Spleen (tissue), 7 donors: ENCODE measurements at regions not wholly inside any gene's neighbourhood (a gene's known extent, or its start where the extent isn't known, plus 50 kb on each side); places are given as distances from the start of the nearest gene placed in this dataset.

Experiments
- POLR2A ChIP-seq, 3 donors: fragments of 450-650 bp; IDR thresholded peaks; one replicate each; pipeline ENCODE4 v1.5.1; 2017; ENCODE audit warnings: antibody characterized with exemption in 3 of 3, mild to moderate bottlenecking in 1 of 3
- TF ChIP-seq, protein P1 (sequence below), 11 experiments: fragments of 200-600 bp in 7 of 11; fragments of 450-650 bp in 4 of 11; sonication (generic) in 4 of 11; IDR thresholded peaks in 8 of 11; conservative IDR thresholded peaks in 3 of 11; 1 replicate in 7 of 11; 2 replicates in 4 of 11; pipeline versions ENCODE4 v1.4.0 to v1.8.0; 2016 to 2021; ENCODE audit warnings: antibody characterized with exemption in 11 of 11, inconsistent platforms in 4 of 11, mild to moderate bottlenecking in 1 of 11
- donor health status: DM: no; HTN: no; CAD: no; lungs with moderate emphysema.
- donor health status: DM: no; HTN: no; CAD: no.
- donor health status: DM: no; HTN: no; CAD: no.

DNA sequence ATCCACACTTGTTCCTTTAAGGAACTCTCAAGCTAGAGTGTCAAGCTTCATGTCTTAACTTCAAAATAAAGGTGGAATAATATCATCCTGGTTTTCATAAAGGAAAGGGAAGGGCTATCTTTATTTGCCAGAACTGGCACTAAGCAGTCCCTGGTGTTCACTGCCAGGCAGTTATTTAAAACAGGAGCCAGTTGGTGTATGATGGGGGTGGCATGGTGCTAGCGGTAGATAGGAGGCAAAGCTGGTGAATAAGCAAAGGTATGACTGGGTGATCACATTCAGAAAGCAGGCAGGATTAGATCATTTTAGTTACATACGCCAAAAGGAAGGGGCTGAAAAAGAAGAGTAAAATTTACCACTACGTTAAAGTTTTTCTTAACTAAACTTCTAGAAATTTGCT is 776.3 kb downstream of the BCL11A start:
- TF ChIP-seq, protein P1, sequence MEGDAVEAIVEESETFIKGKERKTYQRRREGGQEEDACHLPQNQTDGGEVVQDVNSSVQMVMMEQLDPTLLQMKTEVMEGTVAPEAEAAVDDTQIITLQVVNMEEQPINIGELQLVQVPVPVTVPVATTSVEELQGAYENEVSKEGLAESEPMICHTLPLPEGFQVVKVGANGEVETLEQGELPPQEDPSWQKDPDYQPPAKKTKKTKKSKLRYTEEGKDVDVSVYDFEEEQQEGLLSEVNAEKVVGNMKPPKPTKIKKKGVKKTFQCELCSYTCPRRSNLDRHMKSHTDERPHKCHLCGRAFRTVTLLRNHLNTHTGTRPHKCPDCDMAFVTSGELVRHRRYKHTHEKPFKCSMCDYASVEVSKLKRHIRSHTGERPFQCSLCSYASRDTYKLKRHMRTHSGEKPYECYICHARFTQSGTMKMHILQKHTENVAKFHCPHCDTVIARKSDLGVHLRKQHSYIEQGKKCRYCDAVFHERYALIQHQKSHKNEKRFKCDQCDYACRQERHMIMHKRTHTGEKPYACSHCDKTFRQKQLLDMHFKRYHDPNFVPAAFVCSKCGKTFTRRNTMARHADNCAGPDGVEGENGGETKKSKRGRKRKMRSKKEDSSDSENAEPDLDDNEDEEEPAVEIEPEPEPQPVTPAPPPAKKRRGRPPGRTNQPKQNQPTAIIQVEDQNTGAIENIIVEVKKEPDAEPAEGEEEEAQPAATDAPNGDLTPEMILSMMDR (IDR thresholded peaks at IDR 0.05 in 8 of 11, conservative IDR thresholded peaks at IDR 0.05 in 3 of 11): no peak
- no peak for TF ChIP-seq POLR2A (IDR thresholded peaks at IDR 0.05)
